HG02852 (cell line): ENCODE measurements at regions not wholly inside any gene's neighbourhood (a gene's known extent, or its start where the extent isn't known, plus 50 kb on each side); places are given as distances from the start of the nearest gene placed in this dataset.
"Not testable (repeated sequence)": the region's sequence is repeated elsewhere in the genome, so short reads cannot be mapped to it uniquely, and the experiment has no call there.

ENCODE experiments used
- ATAC-seq: cut with Tn5 transposase; IDR thresholded peaks from one replicate; pipeline ENCODE4 v1.9.1; 2021; ENCODE audit warnings: mild to moderate bottlenecking, moderate library complexity; ENCODE audit not compliant: unreplicated experiment

- no peak for ATAC-seq
Measured at GRCh38 chr20:23299673-23300050, 50.9 kb upstream of the NXT1 start.

- ATAC-seq, result no peak
Measured at GRCh38 chr20:23298926-23299672, 51.5 kb upstream of the NXT1 start.

GRCh38 chr20:23298155-23298554 is 52.4 kb upstream of the NXT1 start:
- ATAC-seq, result no peak

- ATAC-seq, result no peak
Measured at GRCh38 chr20:23296841-23297701, 53.5 kb upstream of the NXT1 start.

- ATAC-seq, result no peak
Measured at GRCh38 chr20:23295934-23296333, 54.7 kb upstream of the NXT1 start.

- ATAC-seq, result no peak
Measured at GRCh38 chr20:23294671-23295070, 55.9 kb upstream of the NXT1 start.

GRCh38 chr20:23294166-23294565 is 56.4 kb upstream of the NXT1 start:
- ATAC-seq, result no peak

GRCh38 chr20:23293689-23294088 is 56.9 kb upstream of the NXT1 start:
- ATAC-seq, result no peak

GRCh38 chr20:23292311-23292710 is 58.3 kb upstream of the NXT1 start:
- ATAC-seq, result not testable (repeated sequence)

- ATAC-seq, result no peak
Measured at GRCh38 chr20:23291575-23292240, 58.9 kb upstream of the NXT1 start.

- ATAC-seq, result no peak
Measured at GRCh38 chr20:23290761-23291574, 59.6 kb upstream of the NXT1 start.

GRCh38 chr20:23289724-23290395 is 60.7 kb upstream of the NXT1 start:
- no peak for ATAC-seq

- ATAC-seq, result no peak
Measured at GRCh38 chr20:23289249-23289648, 61.3 kb upstream of the NXT1 start.

GRCh38 chr20:23287354-23288190 is 63.0 kb upstream of the NXT1 start:
- no peak for ATAC-seq

- no peak for ATAC-seq
Measured at GRCh38 chr20:23286346-23286745, 64.2 kb upstream of the NXT1 start.

- no peak for ATAC-seq
Measured at GRCh38 chr20:23285536-23285935, 65.1 kb upstream of the NXT1 start.

GRCh38 chr20:23284009-23284408 is 66.6 kb upstream of the NXT1 start:
- ATAC-seq, result no peak

- no peak for ATAC-seq
Measured at GRCh38 chr20:23283096-23283850, 67.3 kb upstream of the NXT1 start.

GRCh38 chr20:23282546-23282945 is 68.0 kb upstream of the NXT1 start:
- ATAC-seq, result no peak
